Parathyroid adenoma (tissue), 2 donors: ENCODE measurements at regions not wholly inside any gene's neighbourhood (a gene's known extent, or its start where the extent isn't known, plus 50 kb on each side); places are given as distances from the start of the nearest gene placed in this dataset.

Experiments
- H2AFZ ChIP-seq: fragments of 300-600 bp; sonication (generic); one replicate; pipeline ENCODE4 v1.7.0; 2017; ENCODE audit warnings: antibody characterized with exemption, mild to moderate bottlenecking
- H3K27ac ChIP-seq: fragments of 300-600 bp; sonication (generic); one replicate; pipeline ENCODE4 v1.7.0; 2017
- H3K27me3 ChIP-seq: fragments of 300-600 bp; sonication (generic); one replicate; pipeline ENCODE4 v1.7.0; 2017; ENCODE audit warnings: low read length; ENCODE audit not compliant: control insufficient read depth, insufficient read depth
- H3K36me3 ChIP-seq: fragments of 300-600 bp; sonication (generic); one replicate; pipeline ENCODE4 v1.7.0; 2017; ENCODE audit warnings: low read length; ENCODE audit not compliant: control insufficient read depth, insufficient read depth
- H3K4me1 ChIP-seq: fragments of 300-600 bp; sonication (generic); one replicate; pipeline ENCODE4 v1.7.0; 2017; ENCODE audit warnings: control low read depth
- H3K4me2 ChIP-seq: fragments of 300-600 bp; sonication (generic); one replicate; pipeline ENCODE4 v1.7.0; 2017; ENCODE audit warnings: low read length
- H3K4me3 ChIP-seq: fragments of 300-600 bp; sonication (generic); one replicate; pipeline ENCODE4 v1.7.0; 2017; ENCODE audit warnings: low read depth, low read length
- H3K79me2 ChIP-seq: fragments of 300-600 bp; sonication (generic); one replicate; pipeline ENCODE4 v1.7.0; 2017; ENCODE audit warnings: control low read depth
- H3K9ac ChIP-seq: fragments of 300-600 bp; sonication (generic); one replicate; pipeline ENCODE4 v1.7.0; 2017; ENCODE audit warnings: mild to moderate bottlenecking
- H3K9me3 ChIP-seq: fragments of 300-600 bp; sonication (generic); one replicate; pipeline ENCODE4 v1.7.0; 2017; ENCODE audit warnings: low read length; ENCODE audit not compliant: control insufficient read depth
- TF ChIP-seq, protein P1 (sequence below): fragments of 300-600 bp; sonication (generic); IDR thresholded peaks from one replicate; pipeline ENCODE4 v1.7.0; 2017; ENCODE audit warnings: antibody characterized with exemption, mild to moderate bottlenecking
- donor health status: primary hyperparathyroidism.

DNA sequence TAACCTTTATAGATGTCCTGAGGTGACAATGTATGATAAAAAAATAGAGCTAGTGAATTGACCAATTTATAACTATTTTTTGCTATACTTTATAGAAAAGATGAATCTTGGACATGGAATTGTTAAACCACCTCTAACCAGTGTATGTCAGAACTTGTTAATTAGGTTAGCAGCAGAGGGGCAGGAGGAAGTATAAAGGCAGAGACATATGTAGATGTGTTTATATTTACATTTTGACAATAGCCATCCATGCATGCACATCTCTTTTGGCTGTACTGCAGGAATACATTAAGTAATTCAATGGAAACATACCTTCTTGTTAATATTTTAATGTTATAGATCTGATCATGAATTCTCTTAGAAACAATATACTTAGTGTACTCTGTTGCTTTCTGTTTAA lies 254.6 kb upstream of the NT5E start:
- H3K4me2 ChIP-seq: no peak overlapping the region
- H3K27me3 ChIP-seq: no peaks in the 10 kb centered on the region
- no peaks in the 10 kb centered on the region for H3K9me3 ChIP-seq
- no peak overlapping the region for H3K9ac ChIP-seq
- TF ChIP-seq, protein P1, sequence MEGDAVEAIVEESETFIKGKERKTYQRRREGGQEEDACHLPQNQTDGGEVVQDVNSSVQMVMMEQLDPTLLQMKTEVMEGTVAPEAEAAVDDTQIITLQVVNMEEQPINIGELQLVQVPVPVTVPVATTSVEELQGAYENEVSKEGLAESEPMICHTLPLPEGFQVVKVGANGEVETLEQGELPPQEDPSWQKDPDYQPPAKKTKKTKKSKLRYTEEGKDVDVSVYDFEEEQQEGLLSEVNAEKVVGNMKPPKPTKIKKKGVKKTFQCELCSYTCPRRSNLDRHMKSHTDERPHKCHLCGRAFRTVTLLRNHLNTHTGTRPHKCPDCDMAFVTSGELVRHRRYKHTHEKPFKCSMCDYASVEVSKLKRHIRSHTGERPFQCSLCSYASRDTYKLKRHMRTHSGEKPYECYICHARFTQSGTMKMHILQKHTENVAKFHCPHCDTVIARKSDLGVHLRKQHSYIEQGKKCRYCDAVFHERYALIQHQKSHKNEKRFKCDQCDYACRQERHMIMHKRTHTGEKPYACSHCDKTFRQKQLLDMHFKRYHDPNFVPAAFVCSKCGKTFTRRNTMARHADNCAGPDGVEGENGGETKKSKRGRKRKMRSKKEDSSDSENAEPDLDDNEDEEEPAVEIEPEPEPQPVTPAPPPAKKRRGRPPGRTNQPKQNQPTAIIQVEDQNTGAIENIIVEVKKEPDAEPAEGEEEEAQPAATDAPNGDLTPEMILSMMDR: no peak
- H3K27ac ChIP-seq: no peak overlapping the region
- H3K36me3 ChIP-seq: no peaks in the 10 kb centered on the region
- no peak overlapping the region for H2AFZ ChIP-seq
- H3K4me1 ChIP-seq: no peaks in the 10 kb centered on the region
- H3K79me2 ChIP-seq: no peaks in the 10 kb centered on the region
- H3K4me3 ChIP-seq: no peak overlapping the region

DNA sequence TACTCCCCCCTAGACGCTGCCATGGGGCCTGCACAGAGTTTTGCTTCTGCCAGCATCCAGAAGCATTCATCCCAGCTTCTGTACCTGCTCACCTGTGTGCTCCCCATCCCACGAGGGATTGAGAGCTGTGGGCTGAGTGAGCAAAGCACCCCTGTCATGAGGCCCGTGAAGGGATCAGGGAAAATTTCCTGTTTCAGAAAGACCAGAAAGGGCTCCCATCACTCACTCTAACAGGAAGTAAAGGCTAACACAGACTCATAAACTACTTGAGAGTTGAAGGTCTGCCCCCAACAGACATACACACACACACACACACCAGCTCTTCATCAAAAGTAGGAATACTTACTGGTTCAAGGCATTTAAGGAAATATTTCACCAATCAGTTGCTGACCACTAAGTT lies 256.5 kb upstream of the NT5E start:
- H3K4me2 ChIP-seq: no peak overlapping the region
- H3K9me3 ChIP-seq: no peaks in the 10 kb centered on the region
- H3K27me3 ChIP-seq: no peaks in the 10 kb centered on the region
- no peak overlapping the region for H3K27ac ChIP-seq
- no peak overlapping the region for H3K4me3 ChIP-seq
- no peaks in the 10 kb centered on the region for H3K4me1 ChIP-seq
- H3K79me2 ChIP-seq: no peaks in the 10 kb centered on the region
- H3K9ac ChIP-seq: no peak overlapping the region
- TF ChIP-seq, protein P1: no peak
- no peaks in the 10 kb centered on the region for H3K36me3 ChIP-seq
- no peak overlapping the region for H2AFZ ChIP-seq

DNA sequence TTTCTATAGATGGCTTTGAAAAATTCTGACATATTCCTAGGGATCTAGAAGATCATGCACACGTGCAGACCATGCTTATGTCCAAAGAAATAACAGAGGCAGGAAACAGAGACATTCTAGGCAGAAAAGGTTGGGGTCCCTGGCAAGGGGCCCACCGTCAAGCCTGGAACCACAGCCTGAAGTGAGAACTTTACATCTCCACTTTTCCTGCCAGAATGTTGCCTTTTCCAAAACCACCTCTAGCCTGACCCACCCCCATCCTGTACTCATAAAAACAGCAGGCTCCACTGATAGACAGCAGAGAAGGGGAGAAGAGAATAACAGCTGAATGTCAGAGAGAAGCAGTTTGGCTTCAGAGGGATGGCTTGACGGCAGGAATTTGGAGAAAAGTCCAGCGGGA lies 257.3 kb upstream of the NT5E start:
- Histone ChIP-seq H3K79me2 (no peaks in the 10 kb centered on the region), H3K27me3 (no peaks in the 10 kb centered on the region), H3K27ac (no peak overlapping the region), H3K4me1 (no peaks in the 10 kb centered on the region), H3K4me3 (no peak overlapping the region), H2AFZ (no peak overlapping the region), H3K36me3 (no peaks in the 10 kb centered on the region), H3K9me3 (no peaks in the 10 kb centered on the region), H3K4me2 (no peak overlapping the region), H3K9ac (no peak overlapping the region)
- TF ChIP-seq, protein P1: no peak

DNA sequence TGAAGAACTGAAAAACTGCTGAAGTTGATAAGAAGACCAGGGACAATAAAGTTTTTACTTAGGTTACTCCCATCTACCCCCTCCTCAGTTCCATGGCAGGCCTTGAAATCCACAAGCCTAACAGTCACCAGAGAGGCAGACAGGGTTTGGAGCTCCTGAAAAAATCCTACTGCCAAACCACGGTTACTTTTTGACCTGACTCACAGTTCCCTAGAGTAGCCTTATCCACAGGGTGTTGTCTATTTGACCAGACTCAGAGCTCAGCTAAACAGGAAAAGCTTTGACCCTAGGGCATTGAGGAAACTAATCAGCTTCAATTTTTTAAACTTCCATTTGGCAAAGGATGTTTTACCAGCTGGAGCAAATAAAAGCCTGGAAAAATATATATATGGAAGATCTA lies 257.7 kb upstream of the NT5E start:
- Histone ChIP-seq H3K27me3 (no peaks in the 10 kb centered on the region), H3K4me2 (no peak overlapping the region), H3K36me3 (no peaks in the 10 kb centered on the region), H3K27ac (no peak overlapping the region), H2AFZ (no peak overlapping the region), H3K4me1 (no peaks in the 10 kb centered on the region), H3K79me2 (no peaks in the 10 kb centered on the region), H3K9ac (no peak overlapping the region), H3K9me3 (no peaks in the 10 kb centered on the region), H3K4me3 (no peak overlapping the region)
- TF ChIP-seq, protein P1: no peak

DNA sequence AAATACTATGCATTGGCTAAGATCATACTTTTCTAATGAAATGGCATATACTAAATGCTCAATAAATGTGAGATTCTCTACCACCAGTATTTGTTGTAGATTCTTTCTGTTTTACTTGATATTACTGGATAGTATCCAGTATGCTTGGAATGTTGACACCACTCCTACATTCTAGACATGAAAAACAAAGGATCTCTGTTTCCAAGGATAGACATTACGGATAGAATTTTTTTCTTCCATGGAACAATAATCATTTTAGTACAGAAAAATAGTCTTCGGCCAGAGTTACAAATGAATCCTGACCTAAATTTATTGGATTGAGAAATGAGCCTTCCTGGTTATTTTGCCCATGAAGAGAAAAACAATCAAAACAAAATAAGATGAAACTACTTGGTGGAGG lies 258.2 kb upstream of the NT5E start:
- Histone ChIP-seq H3K79me2 (no peaks in the 10 kb centered on the region), H3K27ac (no peak overlapping the region), H3K4me2 (no peak overlapping the region), H3K4me1 (no peaks in the 10 kb centered on the region), H3K36me3 (no peaks in the 10 kb centered on the region), H3K9ac (no peak overlapping the region), H3K9me3 (no peaks in the 10 kb centered on the region), H3K27me3 (no peaks in the 10 kb centered on the region), H2AFZ (no peak overlapping the region), H3K4me3 (no peak overlapping the region)
- TF ChIP-seq, protein P1: no peak
